ENCODE measurements at regions not wholly inside any gene's neighbourhood (a gene's known extent, or its start where the extent isn't known, plus 50 kb on each side); places are given as distances from the start of the nearest gene placed in this dataset.

- DNase-seq, result no peak
Measured at GRCh38 chr16:85535352-85536072, 77.6 kb upstream of the GSE1 start.

GRCh38 chr16:85536073-85536410 lies 77.1 kb upstream of the GSE1 start:
- no peak for DNase-seq

GRCh38 chr16:85536411-85537330 lies 76.5 kb upstream of the GSE1 start:
- DNase-seq, result no peak

- DNase-seq, result no peak
Measured at GRCh38 chr16:85537331-85537788, 75.8 kb upstream of the GSE1 start.

GRCh38 chr16:85537795-85538401 lies 75.2 kb upstream of the GSE1 start:
- DNase-seq, result no peak

GRCh38 chr16:85539084-85539483 lies 74.0 kb upstream of the GSE1 start:
- DNase-seq, result no peak

GRCh38 chr16:85539629-85540291 lies 73.4 kb upstream of the GSE1 start:
- DNase-seq, result no peak

GRCh38 chr16:85541181-85541580 lies 71.9 kb upstream of the GSE1 start:
- DNase-seq, result no peak

GRCh38 chr16:85541619-85541979 lies 71.5 kb upstream of the GSE1 start:
- DNase-seq, result no peak

- no peak for DNase-seq
Measured at GRCh38 chr16:85541980-85542900, 70.9 kb upstream of the GSE1 start.

- no peak for DNase-seq
Measured at GRCh38 chr16:85543536-85543935, 69.6 kb upstream of the GSE1 start.

GRCh38 chr16:85544016-85544415 lies 69.1 kb upstream of the GSE1 start:
- no peak for DNase-seq

- no peak for DNase-seq
Measured at GRCh38 chr16:85544668-85545067, 68.5 kb upstream of the GSE1 start.

GRCh38 chr16:85545227-85545818 lies 67.8 kb upstream of the GSE1 start:
- no peak for DNase-seq

- no peak for DNase-seq
Measured at GRCh38 chr16:85546585-85547447, 66.3 kb upstream of the GSE1 start.

GRCh38 chr16:85548375-85548774 lies 64.7 kb upstream of the GSE1 start:
- DNase-seq, result no peak

- DNase-seq, result no peak
Measured at GRCh38 chr16:85549766-85550421, 63.2 kb upstream of the GSE1 start.

- DNase-seq, result no peak
Measured at GRCh38 chr16:85550422-85550864, 62.7 kb upstream of the GSE1 start.

GRCh38 chr16:85550953-85551924 lies 61.9 kb upstream of the GSE1 start:
- DNase-seq, result no peak
